ENCODE measurements at regions not wholly inside any gene's neighbourhood (a gene's known extent, or its start where the extent isn't known, plus 50 kb on each side); places are given as distances from the start of the nearest gene placed in this dataset.

DNA sequence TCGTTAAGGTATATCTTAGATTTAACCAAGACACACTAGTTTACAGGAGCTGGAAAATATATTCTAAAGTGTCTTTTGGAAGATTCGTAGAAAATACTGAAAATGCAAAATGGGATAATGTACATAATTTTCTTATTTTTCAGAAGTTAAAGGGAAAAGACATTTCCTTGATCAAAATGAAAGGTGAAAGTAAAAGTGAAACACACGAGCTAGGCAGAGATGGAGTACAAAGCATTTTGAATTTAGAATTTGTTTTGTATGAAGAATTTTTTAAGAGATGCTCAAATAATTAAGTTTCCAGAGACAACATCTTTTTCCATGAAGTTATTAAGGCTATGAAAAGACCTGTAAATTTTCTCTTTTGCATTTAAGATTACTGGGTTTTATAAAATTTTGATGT lies 2192.6 kb upstream of the AGA start (continued):
- TF ChIP-seq, protein P1, sequence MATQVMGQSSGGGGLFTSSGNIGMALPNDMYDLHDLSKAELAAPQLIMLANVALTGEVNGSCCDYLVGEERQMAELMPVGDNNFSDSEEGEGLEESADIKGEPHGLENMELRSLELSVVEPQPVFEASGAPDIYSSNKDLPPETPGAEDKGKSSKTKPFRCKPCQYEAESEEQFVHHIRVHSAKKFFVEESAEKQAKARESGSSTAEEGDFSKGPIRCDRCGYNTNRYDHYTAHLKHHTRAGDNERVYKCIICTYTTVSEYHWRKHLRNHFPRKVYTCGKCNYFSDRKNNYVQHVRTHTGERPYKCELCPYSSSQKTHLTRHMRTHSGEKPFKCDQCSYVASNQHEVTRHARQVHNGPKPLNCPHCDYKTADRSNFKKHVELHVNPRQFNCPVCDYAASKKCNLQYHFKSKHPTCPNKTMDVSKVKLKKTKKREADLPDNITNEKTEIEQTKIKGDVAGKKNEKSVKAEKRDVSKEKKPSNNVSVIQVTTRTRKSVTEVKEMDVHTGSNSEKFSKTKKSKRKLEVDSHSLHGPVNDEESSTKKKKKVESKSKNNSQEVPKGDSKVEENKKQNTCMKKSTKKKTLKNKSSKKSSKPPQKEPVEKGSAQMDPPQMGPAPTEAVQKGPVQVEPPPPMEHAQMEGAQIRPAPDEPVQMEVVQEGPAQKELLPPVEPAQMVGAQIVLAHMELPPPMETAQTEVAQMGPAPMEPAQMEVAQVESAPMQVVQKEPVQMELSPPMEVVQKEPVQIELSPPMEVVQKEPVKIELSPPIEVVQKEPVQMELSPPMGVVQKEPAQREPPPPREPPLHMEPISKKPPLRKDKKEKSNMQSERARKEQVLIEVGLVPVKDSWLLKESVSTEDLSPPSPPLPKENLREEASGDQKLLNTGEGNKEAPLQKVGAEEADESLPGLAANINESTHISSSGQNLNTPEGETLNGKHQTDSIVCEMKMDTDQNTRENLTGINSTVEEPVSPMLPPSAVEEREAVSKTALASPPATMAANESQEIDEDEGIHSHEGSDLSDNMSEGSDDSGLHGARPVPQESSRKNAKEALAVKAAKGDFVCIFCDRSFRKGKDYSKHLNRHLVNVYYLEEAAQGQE (IDR thresholded peaks at IDR 0.05; ENCODE audit: low read depth): no peak
- TF ChIP-seq POLR2A (IDR thresholded peaks at IDR 0.05; ENCODE audit: borderline replicate concordance, extremely low read depth, insufficient read depth, insufficient read length): no peak

DNA sequence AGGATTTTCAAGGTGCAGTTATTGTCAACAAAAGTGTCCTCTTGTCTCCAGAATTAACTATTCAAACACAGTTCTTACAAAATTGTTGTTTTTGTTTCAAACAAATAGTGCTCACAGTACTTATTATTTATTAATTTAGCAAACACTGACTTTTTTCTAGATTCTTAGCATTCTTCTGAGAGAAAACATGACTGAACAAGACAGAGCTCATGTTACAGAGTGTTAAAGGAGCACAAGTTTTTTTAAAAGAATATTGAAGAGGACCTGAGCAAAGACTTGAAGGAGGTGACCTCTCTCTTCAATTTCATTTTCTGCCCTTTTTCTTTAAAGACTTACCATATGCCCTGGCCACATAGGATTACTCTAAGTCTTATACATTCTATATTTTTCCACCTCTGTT lies 2220.3 kb upstream of the AGA start:
- no TSS peak for BruUV-seq (replicated peaks)
- ChIA-PET RAD21 (ENCODE audit: low non-redundant PET in 1 of 2, low total read pairs in 2 of 2, uncharacterized antibody in 2 of 2, unreplicated experiment in 2 of 2) (no interaction called here), CTCF (no interaction called here), POLR2A (no interaction called here)
- Histone ChIP-seq H3K79me2 (ENCODE audit: insufficient read depth, low read length) (no peaks in the 10 kb centered on the region), H4K20me1 (ENCODE audit: insufficient read depth) (no peaks in the 10 kb centered on the region), H3K4me1 (ENCODE audit: control insufficient read depth in 1 of 2, insufficient read depth in 2 of 2, low read length in 2 of 2) (no peaks in the 10 kb centered on the region), H3K9me2 (ENCODE audit: insufficient read depth) (no peaks in the 10 kb centered on the region), H3K27ac (ENCODE audit: low read depth, low read length) (no peak overlapping the region), H3K27me3 (ENCODE audit: insufficient read depth, low read length) (no peaks in the 10 kb centered on the region), H3K9ac (ENCODE audit: low read length) (no peak overlapping the region), H3K36me3 (ENCODE audit: control insufficient read depth in 1 of 2, insufficient read depth in 2 of 2, low read length in 2 of 2) (no peaks in the 10 kb centered on the region), H3K4me2 (ENCODE audit: low read length) (no peak overlapping the region), H3K4me3 (replicated peaks in 1 of 2; ENCODE audit: low read depth in 1 of 2, low read length in 2 of 2) (no peak overlapping the region), H2AFZ (ENCODE audit: low read depth, low read length, poor library complexity, severe bottlenecking) (no peak overlapping the region), H3K9me3 (ENCODE audit: control insufficient read depth in 1 of 2, insufficient read depth in 1 of 2, low read depth in 1 of 2, low read length in 2 of 2) (no peaks in the 10 kb centered on the region)
- intact Hi-C loops (cut with micrococcal nuclease): no loop called here
- TF ChIP-seq, protein P1 (IDR thresholded peaks at IDR 0.05; ENCODE audit: low read depth): no peak
- TF ChIP-seq SIN3A (IDR thresholded peaks at IDR 0.05; ENCODE audit: low read depth) (no peak), ZNF274 (IDR thresholded peaks at IDR 0.05; ENCODE audit: low read depth, low read length) (no peak), FOSL1 (IDR thresholded peaks at IDR 0.05; ENCODE audit: low read depth) (no peak), RAD21 (IDR thresholded peaks at IDR 0.05; ENCODE audit: low read depth) (no peak), EZH2phosphoT487 (IDR thresholded peaks at IDR 0.05; ENCODE audit: borderline replicate concordance) (no peak), POLR2A (IDR thresholded peaks at IDR 0.05; ENCODE audit: borderline replicate concordance, extremely low read depth, insufficient read depth, insufficient read length) (no peak)
- ATAC-seq (no peak), DNase-seq (ENCODE audit: low read depth, low spot score) (no peak)

Measured in HCT116 (cell line).